KMS-11 (cell line): ENCODE measurements at regions not wholly inside any gene's neighbourhood (a gene's known extent, or its start where the extent isn't known, plus 50 kb on each side); places are given as distances from the start of the nearest gene placed in this dataset.

Source experiments
- H2AFZ ChIP-seq: fragments of 200-600 bp; sonication (generic); 2 replicates; pipeline ENCODE4 v1.6.1; 2016; ENCODE audit warnings: antibody characterized with exemption, mixed run types, low read depth
- H3K27ac ChIP-seq: fragments of 200-600 bp; sonication (generic); 2 replicates; pipeline ENCODE4 v1.6.1; 2016; ENCODE audit warnings: mild to moderate bottlenecking, mixed run types
- H3K27me3 ChIP-seq: fragments of 200-600 bp; sonication (generic); 2 replicates; pipeline ENCODE4 v1.6.1; 2017; ENCODE audit warnings: mild to moderate bottlenecking, low read depth, mixed run types, moderate library complexity; ENCODE audit not compliant: insufficient read depth
- H3K36me3 ChIP-seq: fragments of 200-600 bp; sonication (generic); 2 replicates; pipeline ENCODE4 v1.6.1; 2017; ENCODE audit warnings: mild to moderate bottlenecking, mixed run types; ENCODE audit not compliant: insufficient read depth
- H3K4me1 ChIP-seq: fragments of 200-600 bp; sonication (generic); 2 replicates; pipeline ENCODE4 v1.6.1; 2016; ENCODE audit warnings: mild to moderate bottlenecking, low read depth, mixed run types; ENCODE audit not compliant: poor library complexity, severe bottlenecking
- H3K4me2 ChIP-seq: fragments of 200-600 bp; sonication (generic); 2 replicates; pipeline ENCODE4 v1.7.0; 2016; ENCODE audit warnings: mild to moderate bottlenecking, mixed run types
- H3K4me3 ChIP-seq: fragments of 200-600 bp; sonication (generic); IDR thresholded peaks from 2 replicates; pipeline ENCODE4 v1.6.1; 2017; ENCODE audit warnings: low read depth, low read length, mixed read lengths; ENCODE audit not compliant: insufficient read depth
- H3K79me2 ChIP-seq: fragments of 200-600 bp; sonication (generic); 2 replicates; pipeline ENCODE4 v1.6.1; 2016; ENCODE audit warnings: low read depth, mixed run types; ENCODE audit not compliant: insufficient read depth
- H3K9ac ChIP-seq: fragments of 200-600 bp; sonication (generic); 2 replicates; pipeline ENCODE4 v1.6.1; 2016; ENCODE audit warnings: mild to moderate bottlenecking, mixed run types
- H4K20me1 ChIP-seq: fragments of 200-600 bp; sonication (generic); 2 replicates; pipeline ENCODE4 v1.6.1; 2016; ENCODE audit warnings: mild to moderate bottlenecking, mixed run types; ENCODE audit not compliant: insufficient read depth
- CTCF ChIP-seq: fragments of 200-600 bp; sonication (generic); conservative IDR thresholded peaks from 2 replicates; pipeline ENCODE4 v1.6.1; 2017; ENCODE audit warnings: low read depth, mild to moderate bottlenecking, antibody characterized with exemption, low read length, moderate library complexity, mixed read lengths

DNA sequence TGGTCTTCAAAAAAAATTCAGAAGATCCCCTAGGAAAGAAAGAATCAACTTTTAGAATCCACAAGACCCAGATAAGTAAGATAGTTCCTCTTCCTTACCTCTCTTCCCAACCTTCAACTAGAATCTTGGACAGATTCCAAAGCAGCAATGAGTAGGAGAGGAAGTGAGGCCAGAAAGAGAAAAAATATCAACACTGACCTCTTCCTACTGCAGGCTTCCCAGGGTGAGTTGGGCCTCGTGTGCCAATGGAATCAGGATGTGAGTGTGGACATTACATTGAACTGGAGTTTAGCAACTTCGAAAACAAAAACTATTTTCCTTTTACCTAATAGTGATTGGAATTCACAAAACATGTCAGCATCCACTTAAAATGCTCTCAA, 102.5 kb upstream of the PIEZO2 start:
- Histone ChIP-seq H3K36me3 (no peaks in the 10 kb centered on the region), H3K4me1 (no peaks in the 10 kb centered on the region), H4K20me1 (no peaks in the 10 kb centered on the region), H3K9ac (no peak overlapping the region), H3K27ac (no peak overlapping the region), H3K27me3 (no peaks in the 10 kb centered on the region), H2AFZ (no peak overlapping the region), H3K79me2 (no peaks in the 10 kb centered on the region), H3K4me2 (no peak overlapping the region), H3K4me3 (no peak overlapping the region)
- no peak for TF ChIP-seq CTCF

DNA sequence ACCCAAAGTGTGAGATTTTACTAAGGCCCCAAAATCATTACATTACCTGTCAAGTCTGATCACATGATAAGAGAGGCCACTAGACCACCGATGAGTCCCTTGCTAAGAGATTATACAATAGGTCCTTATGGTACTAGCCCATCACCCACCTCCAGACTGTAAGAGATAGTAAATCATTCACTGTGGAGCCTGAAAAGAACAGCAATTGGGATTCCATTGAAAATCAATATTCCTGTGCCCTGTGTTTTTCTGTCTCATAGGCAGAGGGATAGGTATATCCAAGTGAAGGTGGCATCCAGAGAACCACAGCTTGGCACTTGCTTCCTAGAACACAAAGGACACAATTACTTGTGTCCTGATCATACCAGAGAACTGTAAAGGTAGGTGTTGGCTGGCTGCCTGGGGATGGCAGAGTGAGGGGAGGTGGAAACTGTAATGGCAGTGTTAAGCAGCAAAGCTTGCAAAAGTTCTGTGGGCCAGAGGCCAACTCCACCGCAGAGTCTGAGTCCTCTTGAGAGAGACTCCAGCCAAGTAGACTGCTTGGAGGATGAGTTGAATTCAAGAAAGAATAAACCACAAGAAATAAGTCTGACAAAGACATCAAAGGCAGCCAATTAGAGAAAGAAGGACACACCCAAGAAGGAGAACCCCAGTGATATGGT, 102.0 kb upstream of the PIEZO2 start:
- H3K4me2 ChIP-seq = no peak overlapping the region
- no peaks in the 10 kb centered on the region for H3K4me1 ChIP-seq
- H4K20me1 ChIP-seq = no peaks in the 10 kb centered on the region
- H3K36me3 ChIP-seq = no peaks in the 10 kb centered on the region
- no peaks in the 10 kb centered on the region for H3K79me2 ChIP-seq
- H3K9ac ChIP-seq = no peak overlapping the region
- H3K27ac ChIP-seq = no peak overlapping the region
- no peak for TF ChIP-seq CTCF
- no peaks in the 10 kb centered on the region for H3K27me3 ChIP-seq
- no peak overlapping the region for H3K4me3 ChIP-seq
- H2AFZ ChIP-seq = no peak overlapping the region

GRCh38 chr18:11249391-11249790, 100.0 kb upstream of the PIEZO2 start:
- no peaks in the 10 kb centered on the region for H3K27me3 ChIP-seq
- H3K9ac ChIP-seq = no peak overlapping the region
- no peak overlapping the region for H3K27ac ChIP-seq
- no peak overlapping the region for H3K4me2 ChIP-seq
- H3K4me1 ChIP-seq = no peaks in the 10 kb centered on the region
- no peaks in the 10 kb centered on the region for H3K36me3 ChIP-seq
- H3K4me3 ChIP-seq = no peak overlapping the region
- H4K20me1 ChIP-seq = no peaks in the 10 kb centered on the region
- H2AFZ ChIP-seq = no peak overlapping the region
- no peak for TF ChIP-seq CTCF
- H3K79me2 ChIP-seq = no peaks in the 10 kb centered on the region

DNA sequence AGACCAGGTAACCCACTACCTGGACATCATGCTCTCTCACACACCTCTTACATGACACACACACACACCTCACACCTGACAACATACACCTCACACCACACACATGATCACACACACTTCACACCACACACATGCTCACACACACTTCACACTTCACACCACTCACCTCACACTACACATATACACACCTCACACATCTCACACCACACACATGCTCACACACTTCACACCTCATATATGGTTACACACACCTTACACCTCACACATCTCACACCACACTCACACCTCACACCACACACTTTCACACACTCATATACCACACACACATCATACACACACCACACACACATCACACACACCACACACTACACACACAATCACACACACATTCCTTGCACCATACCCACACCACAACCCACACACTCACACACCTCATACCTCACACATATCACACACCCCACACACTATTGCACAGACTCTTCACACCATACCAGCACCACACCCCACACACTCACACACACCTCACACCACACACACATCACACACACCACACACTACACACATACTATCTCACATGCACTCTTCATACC, 98.1 kb upstream of the PIEZO2 start:
- Histone ChIP-seq H2AFZ (no peak overlapping the region), H3K4me2 (no peak overlapping the region), H3K79me2 (no peaks in the 10 kb centered on the region), H3K36me3 (no peaks in the 10 kb centered on the region), H3K27me3 (no peaks in the 10 kb centered on the region), H3K4me1 (no peaks in the 10 kb centered on the region), H3K4me3 (no peak overlapping the region), H3K27ac (no peak overlapping the region), H3K9ac (no peak overlapping the region), H4K20me1 (no peaks in the 10 kb centered on the region)
- TF ChIP-seq CTCF = no peak
